Stomach (tissue), 4 donors: ENCODE measurements at regions not wholly inside any gene's neighbourhood (a gene's known extent, or its start where the extent isn't known, plus 50 kb on each side); places are given as distances from the start of the nearest gene placed in this dataset.

Experiments used
- CTCF ChIP-seq, 7 experiments: fragments of 450-650 bp in 4 of 7; fragments of 200-600 bp in 3 of 7; sonication (generic) in 3 of 7; IDR thresholded peaks; one replicate each; pipeline ENCODE4 v1.5.1; 2016 to 2019; ENCODE audit warnings: antibody characterized with exemption in 7 of 7, control low read depth in 2 of 7, mild to moderate bottlenecking in 1 of 7
- POLR2A ChIP-seq, 4 donors: fragments of 450-650 bp; IDR thresholded peaks; one replicate each; pipeline ENCODE4 v1.6.1; 2016; ENCODE audit warnings: antibody characterized with exemption in 4 of 4, control low read depth in 2 of 4, mild to moderate bottlenecking in 1 of 4, moderate library complexity in 1 of 4
- POLR2AphosphoS5 ChIP-seq, 3 donors: sonication (generic); formaldehyde crosslinking; IDR thresholded peaks; one replicate each; pipeline ENCODE4 v1.6.1; 2016; ENCODE audit warnings: antibody characterized with exemption in 3 of 3

DNA sequence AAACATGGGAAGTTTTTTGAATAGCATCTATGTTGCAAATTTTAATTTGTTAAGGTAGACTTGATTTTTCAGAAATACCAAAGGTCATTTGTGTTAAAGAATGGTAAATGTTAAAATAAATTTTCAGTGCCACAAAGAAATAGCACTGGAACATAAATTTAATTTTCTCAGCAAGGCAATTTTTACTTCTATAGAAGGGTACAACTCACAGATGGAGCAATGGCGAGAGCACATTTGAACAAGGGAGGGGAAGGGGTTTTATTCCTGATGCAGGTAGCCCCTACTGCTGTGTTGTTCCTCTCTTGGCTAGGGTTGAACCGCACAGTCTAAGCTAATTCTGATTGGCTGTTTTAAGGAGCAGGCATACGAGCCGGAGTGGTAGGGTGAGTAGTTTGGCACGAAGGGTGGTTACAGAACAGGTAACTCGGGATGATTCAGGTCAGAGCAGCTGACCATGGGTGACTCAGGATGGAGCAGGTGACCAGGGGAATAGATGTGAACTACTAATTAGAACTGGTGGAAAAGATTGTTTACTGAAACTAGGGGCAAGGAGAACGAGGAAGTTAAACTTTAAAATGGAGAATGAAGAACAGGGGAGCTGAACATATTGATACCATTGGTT lies 50.1 kb upstream of the PSME4 start:
- no peak for TF ChIP-seq CTCF (IDR thresholded peaks at IDR 0.05)
- no peak for TF ChIP-seq POLR2AphosphoS5 (IDR thresholded peaks at IDR 0.05)
- no peak for TF ChIP-seq POLR2A (IDR thresholded peaks at IDR 0.05)
